GM08714 (cell line): ENCODE measurements at regions not wholly inside any gene's neighbourhood (a gene's known extent, or its start where the extent isn't known, plus 50 kb on each side); places are given as distances from the start of the nearest gene placed in this dataset.
"Not testable (repeated sequence)": the region's sequence is repeated elsewhere in the genome, so short reads cannot be mapped to it uniquely, and the experiment has no call there.

Experiments
- H3K4me3 ChIP-seq: fragments of 200-500 bp; sonication (Bioruptor generic); 2 replicates; pipeline ENCODE4 v1.5.1; 2014; ENCODE audit warnings: mild to moderate bottlenecking, low read length, inconsistent platforms
- ZNF274 ChIP-seq: IDR thresholded peaks from 2 replicates; pipeline ENCODE4 v1.6.1; 2012; ENCODE audit warnings: mild to moderate bottlenecking, low read depth, low read length

DNA sequence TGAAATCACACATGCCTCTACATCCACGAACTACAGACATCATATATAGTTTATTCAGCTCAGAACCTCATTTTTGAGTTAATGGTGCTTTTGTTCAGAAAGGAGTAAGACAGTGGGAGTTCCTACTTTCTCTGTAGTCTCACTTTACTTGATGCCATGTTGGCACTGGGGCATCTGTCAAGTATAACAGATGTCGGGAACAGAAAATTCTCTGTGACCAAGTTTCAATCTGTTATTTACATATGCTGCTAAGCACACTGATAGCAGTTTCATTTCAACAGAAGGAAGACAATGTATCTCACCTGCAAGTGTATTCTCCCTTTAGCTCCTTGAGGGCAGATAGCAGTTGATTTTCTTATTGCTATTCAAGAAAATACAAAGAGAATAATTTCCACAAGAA, 774.1 kb downstream of the METTL4 start:
- H3K4me3 ChIP-seq, result no peak overlapping the region
- no peak for TF ChIP-seq ZNF274

DNA sequence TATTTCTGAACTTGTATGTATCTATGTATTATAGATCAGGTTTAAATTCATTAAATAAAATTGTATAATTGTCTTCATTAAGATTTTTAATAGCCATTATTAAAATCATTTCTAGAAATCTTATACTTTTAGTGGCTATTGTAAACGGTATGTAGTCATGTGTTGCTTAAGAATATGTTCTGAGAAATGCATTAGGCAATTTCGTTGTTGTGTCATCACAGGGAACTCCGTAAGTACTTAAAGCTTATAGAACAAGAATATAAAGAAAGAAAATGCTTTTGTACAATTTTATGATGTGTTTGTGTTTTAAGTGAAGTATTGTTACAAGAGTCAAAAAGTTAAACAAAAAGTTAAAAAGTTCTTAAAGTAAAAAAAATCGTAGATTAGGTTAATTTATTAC, 765.8 kb downstream of the METTL4 start:
- TF ChIP-seq ZNF274, result no peak
- H3K4me3 ChIP-seq, result no peak overlapping the region

DNA sequence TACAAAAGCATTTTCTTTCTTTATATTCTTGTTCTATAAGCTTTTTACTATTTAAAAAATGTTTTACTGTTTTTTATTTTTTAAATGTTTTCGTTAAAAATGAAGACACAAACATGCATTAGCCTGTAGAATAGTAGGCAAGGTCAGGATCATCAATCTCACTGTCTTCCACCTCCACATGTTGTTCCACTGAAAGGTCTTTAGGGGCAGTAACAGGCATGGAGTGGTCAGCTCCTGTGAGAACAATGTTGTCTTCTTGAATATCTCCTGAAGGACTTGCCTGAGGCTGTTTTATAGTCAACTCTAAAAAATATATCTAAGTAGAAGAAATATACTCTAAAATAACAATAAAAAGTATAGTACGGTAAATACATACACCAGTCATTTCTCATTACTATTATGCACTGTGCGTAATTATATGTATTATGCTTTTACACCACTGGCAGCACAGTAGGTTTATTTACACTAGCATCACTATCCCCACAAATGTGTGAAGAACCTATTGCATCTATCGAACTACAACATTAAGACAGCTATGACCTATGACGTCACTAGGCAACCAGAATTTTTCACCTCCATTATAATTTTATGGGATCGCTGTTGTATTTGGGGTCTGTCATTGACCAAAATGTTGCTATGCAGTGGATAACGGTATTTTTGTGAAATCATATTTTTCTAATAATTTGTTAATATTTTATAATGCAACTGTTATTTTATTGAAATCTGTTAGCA, 764.3 kb downstream of the METTL4 start:
- no peak for TF ChIP-seq ZNF274
- H3K4me3 ChIP-seq, result no peak overlapping the region

DNA sequence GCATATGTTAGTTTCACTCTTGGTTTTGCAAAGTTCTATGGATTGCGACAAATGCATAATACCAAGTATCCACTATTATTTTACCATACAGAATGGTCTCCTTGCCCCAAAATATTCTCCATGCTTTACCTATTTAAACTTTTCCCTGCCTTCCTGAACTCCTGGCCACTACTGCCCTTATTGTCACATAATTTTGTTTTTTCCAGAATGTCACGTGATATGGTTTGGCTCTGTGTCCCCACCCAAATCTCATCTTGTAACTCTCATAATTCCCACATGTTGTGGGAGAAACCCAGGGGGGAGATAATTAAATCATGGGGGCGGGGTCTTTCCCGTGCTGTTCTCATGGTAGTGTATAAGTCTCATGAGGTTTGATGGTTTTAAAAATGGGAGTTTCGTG, 760.0 kb downstream of the METTL4 start:
- TF ChIP-seq ZNF274, result no peak
- no peak overlapping the region for H3K4me3 ChIP-seq

DNA sequence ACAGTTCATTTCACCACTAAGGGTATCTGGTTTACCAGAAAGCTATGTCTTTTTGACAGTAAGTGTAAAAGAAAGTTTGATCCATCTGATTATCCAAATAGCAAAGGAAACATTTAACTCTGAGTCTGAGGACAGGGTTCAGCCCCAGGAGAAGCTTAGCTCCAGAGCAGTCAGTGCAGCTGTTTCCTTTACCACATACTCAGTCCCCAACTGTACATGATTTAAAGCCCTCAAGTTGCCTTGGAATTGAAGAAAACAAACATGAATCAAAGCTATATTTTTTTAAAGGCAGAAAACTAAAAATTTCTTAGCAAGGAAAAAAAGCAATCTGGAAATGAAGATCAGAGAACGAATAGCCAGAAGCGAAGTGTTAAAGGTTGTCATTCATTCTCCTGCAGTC, 746.0 kb downstream of the METTL4 start:
- H3K4me3 ChIP-seq, result no peak overlapping the region
- TF ChIP-seq ZNF274, result no peak

DNA sequence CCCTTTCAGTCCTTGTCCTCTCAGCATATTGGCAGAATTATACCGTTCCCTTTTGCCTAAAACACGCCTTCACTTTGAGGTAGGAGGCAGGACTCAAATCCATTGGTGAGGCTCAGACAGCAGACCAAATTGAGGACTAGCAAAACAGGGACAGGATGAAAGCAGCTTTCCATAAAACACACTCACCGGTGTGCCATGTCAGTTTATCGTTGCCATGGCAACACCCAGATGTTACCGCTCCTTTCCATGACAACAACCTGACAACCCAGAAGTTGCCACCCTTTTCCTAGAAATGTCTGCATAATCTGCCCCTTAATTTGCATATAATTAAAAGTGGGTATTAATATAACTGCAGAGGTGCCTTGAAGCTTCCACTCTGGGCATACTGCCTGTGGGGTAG, 730.4 kb downstream of the METTL4 start:
- no peak for TF ChIP-seq ZNF274
- H3K4me3 ChIP-seq, result no peak overlapping the region

DNA sequence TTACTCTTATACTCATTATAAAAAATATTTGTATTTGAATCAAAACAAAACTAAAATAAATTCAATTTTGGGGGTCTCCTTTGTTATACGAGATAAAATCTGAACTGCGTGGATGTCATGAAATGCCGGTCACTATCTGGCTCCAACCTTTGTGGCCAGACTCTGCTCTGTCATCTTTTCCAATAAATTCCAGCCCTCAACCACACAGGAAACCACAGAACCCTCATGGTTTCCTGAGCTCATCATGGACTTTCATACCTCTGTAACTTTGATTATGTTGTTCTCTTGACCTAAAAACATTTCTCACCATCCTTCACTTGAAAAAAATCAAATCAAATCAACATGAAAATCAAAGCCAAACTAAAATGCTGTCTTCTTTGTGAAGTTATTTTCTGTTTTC, 724.7 kb downstream of the METTL4 start:
- H3K4me3 ChIP-seq, result no peak overlapping the region
- TF ChIP-seq ZNF274, result no peak

DNA sequence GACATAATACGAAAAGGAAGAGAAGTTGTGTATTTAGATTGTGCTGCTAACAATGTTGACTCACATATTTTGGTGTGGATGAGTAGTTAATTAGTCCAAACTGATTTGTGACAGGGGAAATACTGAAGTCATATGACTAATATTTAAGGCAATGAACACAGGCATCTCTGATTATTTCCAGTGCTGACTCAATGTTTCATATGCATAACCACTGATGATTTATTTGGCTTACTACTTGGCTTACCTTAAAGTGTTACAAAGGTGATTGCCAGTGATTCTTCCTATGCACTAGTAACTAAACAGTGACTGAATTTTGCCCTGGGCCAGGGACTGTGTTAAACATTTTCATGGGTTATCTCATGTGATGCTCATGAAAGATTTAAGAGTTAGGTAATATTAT, 722.6 kb downstream of the METTL4 start:
- no peak overlapping the region for H3K4me3 ChIP-seq
- TF ChIP-seq ZNF274, result no peak

DNA sequence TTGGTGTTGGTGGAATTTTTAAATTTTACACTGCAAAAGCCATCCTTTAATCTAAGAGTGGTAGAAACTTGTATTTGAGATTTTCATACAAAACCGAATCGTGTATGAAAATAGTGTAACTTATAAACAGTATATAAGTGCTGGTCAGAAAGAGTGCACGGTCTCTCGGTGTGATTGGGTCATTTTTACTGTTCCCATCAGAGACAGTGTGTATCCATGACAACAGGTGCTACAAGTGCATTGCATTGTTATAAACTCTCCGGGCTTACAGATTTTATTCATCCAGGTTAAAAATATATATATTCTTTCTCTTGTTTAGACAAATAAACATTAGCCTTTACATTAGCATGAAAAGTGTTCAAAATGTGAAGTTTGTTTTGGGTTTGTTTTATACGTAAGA, 721.9 kb downstream of the METTL4 start:
- H3K4me3 ChIP-seq, result no peak overlapping the region
- no peak for TF ChIP-seq ZNF274

DNA sequence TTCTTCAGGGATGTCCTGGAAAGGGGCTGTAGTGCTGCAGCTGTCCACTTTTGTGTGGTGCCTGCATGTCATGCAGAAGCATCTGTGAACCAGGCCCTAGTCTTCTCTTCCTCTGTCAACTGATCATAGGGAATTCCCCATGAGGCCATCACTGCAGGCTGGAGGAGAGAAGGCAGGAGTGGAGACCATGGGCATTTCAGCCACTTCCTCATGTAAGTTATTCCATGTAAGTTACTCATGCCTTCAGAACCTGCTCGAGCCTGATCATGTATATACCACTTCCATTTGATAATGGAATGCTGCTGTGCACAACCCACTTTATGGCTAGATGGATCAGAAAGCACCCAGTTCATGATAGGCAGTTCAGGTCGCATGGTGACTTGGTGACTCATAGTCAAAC, 714.0 kb downstream of the METTL4 start:
- not testable (repeated sequence) for H3K4me3 ChIP-seq

DNA sequence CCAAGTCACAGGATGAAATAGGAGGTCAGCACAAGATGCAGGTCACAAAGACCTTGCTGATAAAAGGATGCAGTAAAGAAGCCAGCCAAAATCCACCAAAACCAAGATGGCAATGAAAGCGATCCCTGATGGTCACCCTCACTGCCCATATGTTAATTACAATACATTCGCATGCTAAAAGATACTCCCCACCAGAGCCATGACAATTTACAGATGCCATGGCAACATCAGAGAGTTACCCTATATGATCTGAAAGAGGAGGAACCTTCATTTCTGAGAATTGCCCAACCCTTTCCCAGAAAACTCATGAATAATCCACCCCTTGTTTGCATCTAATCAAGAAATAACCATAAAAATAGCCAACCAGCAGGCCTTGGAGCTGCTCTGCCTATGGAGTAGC, 709.8 kb downstream of the METTL4 start:
- no peak overlapping the region for H3K4me3 ChIP-seq
- no peak for TF ChIP-seq ZNF274

DNA sequence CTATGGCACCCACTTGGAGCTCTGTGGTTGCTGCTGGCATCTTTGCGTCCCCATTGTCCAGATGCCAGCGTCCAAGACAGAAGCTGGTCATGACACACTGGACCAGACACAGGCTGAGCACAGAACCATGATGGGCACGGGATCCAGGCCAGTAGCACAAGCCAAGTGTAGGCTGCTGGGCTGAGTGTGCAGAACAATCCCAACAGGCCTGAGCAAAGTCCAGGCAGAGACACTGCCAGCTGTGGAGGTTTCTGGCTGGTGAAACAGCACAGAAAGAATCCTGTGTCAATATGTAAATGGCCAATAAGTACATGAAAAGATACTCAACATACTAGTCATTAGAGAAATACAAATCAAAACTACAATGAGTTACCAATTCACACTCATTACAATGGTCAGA, 705.4 kb downstream of the METTL4 start:
- no peak for TF ChIP-seq ZNF274
- no peak overlapping the region for H3K4me3 ChIP-seq

DNA sequence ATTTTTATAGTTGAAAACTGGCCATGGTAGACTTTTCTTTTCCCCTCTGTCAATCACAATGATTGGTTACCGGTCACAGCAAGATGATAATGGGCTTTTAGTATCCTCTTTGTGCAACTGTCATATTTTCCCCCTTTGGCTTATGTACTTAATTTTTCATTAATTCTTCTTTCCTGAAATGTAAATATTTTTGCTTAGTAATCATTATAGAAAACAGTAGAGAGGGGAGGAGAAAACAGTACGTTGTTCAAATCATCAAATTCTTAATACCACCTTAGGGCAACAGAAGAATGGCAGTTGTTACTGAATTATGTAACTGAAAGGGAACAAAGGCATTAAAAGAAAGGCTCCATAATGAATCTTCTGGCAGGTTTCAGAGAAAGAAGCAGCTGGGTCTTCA, 699.0 kb downstream of the METTL4 start:
- no peak for TF ChIP-seq ZNF274

DNA sequence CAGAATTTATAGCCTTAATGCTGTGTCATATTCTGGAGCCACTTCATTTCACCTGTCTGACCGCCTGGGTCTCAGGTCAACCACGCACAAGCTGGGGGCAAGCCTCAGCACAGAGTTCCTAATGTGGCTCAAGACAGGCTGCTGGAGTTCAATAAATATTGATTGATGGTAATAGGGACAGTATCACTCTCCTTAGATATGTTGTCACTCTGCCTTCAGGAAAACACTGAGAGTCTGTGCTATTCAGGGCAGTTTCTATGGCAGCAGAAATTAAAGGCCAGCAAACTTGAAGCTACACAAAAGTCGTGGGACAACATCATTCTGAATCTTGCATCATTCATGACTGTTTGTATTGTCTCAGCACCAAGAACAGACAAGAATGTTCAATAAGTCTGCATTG, 696.1 kb downstream of the METTL4 start:
- H3K4me3 ChIP-seq, result no peak overlapping the region
- no peak for TF ChIP-seq ZNF274

More for the DNA sequence above, 699.0 kb downstream of the METTL4 start:
- no peak overlapping the region for H3K4me3 ChIP-seq

DNA sequence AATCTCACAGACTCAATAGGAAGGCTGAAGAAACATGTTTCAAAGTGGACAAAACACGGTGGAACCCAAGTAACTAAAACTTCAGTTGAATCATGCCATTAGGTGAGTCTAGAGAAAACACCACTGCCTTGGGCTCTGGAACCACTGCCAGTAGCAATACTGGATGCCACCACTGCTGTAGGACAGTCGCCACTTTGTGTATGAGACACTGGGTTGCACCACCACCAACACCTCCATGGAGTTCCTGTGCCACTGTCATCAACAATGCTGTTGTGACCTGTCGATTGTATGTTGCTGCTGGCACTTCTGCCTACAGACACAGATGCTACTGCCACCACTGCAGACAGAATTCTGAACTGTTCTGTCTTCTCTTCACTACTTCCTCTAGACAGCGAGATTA, 686.7 kb downstream of the METTL4 start:
- no peak overlapping the region for H3K4me3 ChIP-seq
- no peak for TF ChIP-seq ZNF274

DNA sequence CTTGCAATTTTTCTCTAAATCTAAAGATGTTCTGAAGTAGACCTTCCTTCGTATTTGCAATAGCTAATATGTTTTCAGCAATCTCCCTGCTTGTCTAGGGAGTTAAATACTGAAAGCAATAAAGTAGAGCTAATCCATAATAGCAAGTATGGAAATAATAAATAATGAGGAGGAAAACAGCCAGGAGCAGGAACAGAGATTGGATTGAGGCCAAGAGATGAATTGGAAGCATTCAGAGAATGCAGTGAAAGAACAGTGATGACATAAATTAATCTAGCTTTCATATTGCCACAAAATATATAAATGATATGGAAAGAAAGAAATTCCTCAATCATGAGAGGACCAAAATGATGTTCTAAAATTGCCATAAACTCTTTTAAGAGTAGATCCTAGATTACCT, 679.7 kb downstream of the METTL4 start:
- no peak for TF ChIP-seq ZNF274
- H3K4me3 ChIP-seq, result no peak overlapping the region

DNA sequence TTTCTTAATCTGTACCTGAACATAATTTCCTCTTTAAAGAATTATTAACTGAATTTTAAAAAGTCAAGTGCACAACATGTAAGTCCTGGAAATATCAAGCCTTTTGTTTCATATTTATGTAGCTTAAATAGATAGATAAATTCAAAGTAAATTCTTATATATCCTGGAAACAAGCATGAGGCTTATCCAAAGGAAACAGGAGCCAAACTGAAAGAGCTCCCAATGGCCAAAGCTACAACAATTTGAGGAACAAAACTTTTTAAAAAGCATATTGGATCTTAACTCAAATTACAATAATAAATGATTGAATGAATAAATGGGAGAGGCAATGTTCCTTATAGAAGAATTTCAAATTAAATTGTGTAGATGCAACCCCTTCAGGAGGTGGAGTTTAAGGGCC, 679.1 kb downstream of the METTL4 start:
- no peak for TF ChIP-seq ZNF274
- no peak overlapping the region for H3K4me3 ChIP-seq
